Epithelial cell of esophagus (primary cell): ENCODE measurements at regions not wholly inside any gene's neighbourhood (a gene's known extent, or its start where the extent isn't known, plus 50 kb on each side); places are given as distances from the start of the nearest gene placed in this dataset.
A peak's percentile ranks its signal among the peaks of the same experiment; 100 is the strongest.

ENCODE experiments used
- DNase-seq: peaks from one replicate; pipeline ENCODE4 v3.0.0; 2010; ENCODE audit warnings: low read depth
- H3K4me3 ChIP-seq: 2 replicates; pipeline ENCODE4 v1.5.1; 2011; ENCODE audit warnings: mild to moderate bottlenecking, low read length, control low read depth
- TF ChIP-seq, protein P1 (sequence below): IDR thresholded peaks from 2 replicates; pipeline ENCODE4 v1.5.1; 2011; ENCODE audit warnings: low read depth, mild to moderate bottlenecking, low read length, control low read depth, inconsistent platforms; ENCODE audit not compliant: insufficient read depth; ENCODE audit errors: missing control alignments

DNA sequence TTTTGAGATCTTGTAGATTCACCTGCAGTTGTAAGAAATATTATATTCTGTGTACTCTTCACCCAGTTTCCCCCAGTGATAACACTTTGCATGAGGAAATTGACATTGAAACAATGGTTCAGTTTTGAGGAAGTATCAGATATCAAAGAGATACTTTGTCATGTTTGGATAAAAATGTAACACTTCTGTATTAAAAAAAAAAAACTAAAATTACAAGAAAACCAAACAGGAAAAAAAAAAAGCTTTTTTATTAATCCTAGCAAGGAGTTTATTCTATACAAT is 204.0 kb downstream of the ARL4C start:
- H3K4me3 ChIP-seq, result no peak overlapping the region
- TF ChIP-seq, protein P1, sequence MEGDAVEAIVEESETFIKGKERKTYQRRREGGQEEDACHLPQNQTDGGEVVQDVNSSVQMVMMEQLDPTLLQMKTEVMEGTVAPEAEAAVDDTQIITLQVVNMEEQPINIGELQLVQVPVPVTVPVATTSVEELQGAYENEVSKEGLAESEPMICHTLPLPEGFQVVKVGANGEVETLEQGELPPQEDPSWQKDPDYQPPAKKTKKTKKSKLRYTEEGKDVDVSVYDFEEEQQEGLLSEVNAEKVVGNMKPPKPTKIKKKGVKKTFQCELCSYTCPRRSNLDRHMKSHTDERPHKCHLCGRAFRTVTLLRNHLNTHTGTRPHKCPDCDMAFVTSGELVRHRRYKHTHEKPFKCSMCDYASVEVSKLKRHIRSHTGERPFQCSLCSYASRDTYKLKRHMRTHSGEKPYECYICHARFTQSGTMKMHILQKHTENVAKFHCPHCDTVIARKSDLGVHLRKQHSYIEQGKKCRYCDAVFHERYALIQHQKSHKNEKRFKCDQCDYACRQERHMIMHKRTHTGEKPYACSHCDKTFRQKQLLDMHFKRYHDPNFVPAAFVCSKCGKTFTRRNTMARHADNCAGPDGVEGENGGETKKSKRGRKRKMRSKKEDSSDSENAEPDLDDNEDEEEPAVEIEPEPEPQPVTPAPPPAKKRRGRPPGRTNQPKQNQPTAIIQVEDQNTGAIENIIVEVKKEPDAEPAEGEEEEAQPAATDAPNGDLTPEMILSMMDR, result no peak
- DNase-seq, result no peak

GRCh38 chr2:234292205-234292961 is 204.5 kb downstream of the ARL4C start:
- H3K4me3 ChIP-seq, result no peak overlapping the region
- DNase-seq, result no peak
- TF ChIP-seq, protein P1, result no peak

- TF ChIP-seq, protein P1, result no peak
- no peak overlapping the region for H3K4me3 ChIP-seq
- DNase-seq, result no peak
Observed at GRCh38 chr2:234291765-234292204, 205.1 kb downstream of the ARL4C start.

DNA sequence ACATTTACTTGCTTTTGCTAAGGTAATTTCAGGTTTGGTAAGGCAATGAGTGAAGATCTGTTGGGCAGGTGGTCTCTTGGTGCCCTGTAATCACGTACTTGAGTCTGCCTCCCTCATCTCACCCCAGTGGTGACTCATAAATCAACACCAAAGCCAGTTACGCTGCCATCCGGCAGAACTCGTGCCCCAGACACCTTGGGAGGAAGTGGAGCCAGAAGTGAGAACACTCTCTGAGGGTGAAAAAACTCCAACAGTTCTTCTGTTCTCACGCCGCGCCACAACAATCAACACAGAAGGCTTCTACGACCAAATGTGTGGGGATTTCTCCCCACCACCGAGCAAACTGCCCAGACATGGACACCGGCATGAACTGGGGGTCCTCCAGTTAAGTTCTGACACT is 206.2 kb downstream of the ARL4C start:
- no peak overlapping the region for H3K4me3 ChIP-seq
- TF ChIP-seq, protein P1, result no peak
- DNase-seq, result peak; percentile 65

- no peak overlapping the region for H3K4me3 ChIP-seq
- DNase-seq, result peak; percentile 90
- TF ChIP-seq, protein P1, result no peak
Observed at GRCh38 chr2:234289834-234290590, 206.9 kb downstream of the ARL4C start.

GRCh38 chr2:234288974-234289455 is 207.9 kb downstream of the ARL4C start:
- H3K4me3 ChIP-seq, result no peak overlapping the region
- TF ChIP-seq, protein P1, result peak; percentile 84
- peak; percentile 65 for DNase-seq
